ENCODE measurements at regions not wholly inside any gene's neighbourhood (a gene's known extent, or its start where the extent isn't known, plus 50 kb on each side); places are given as distances from the start of the nearest gene placed in this dataset.

DNA sequence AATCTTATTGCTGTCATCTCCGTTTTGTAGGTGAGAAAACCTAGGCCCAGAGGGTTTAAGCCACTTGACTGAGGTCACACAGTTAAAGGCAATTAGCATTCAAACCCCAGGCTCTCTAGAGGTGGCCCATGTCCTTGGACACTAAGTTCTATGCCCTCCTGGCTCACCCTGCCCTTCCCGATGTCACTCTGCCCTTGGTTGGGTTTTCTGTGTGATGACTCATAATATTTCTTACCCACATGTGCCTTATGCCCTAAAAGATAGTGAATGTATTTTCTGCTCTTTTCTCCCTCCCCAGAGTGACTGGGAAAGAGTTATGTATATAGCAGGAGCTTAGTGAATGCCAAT is 174.5 kb upstream of the PITX1 start:
- no peak for DNase-seq (ENCODE audit: low spot score)
- Mint-ChIP-seq H3K27ac (no peak overlapping the region), H3K4me1 (ENCODE audit: low read depth) (no peaks in the 10 kb centered on the region), H3K4me3 (ENCODE audit: low read depth) (no peak overlapping the region), H3K36me3 (ENCODE audit: low read depth) (no peaks in the 10 kb centered on the region), H3K9me3 (peaks cover 6% of the 10 kb centered on the region), H3K27me3 (ENCODE audit: low read depth) (no peaks in the 10 kb centered on the region)
- intact Hi-C loops (cut with micrococcal nuclease): no loop called here

GRCh38 chr5:135207866-135208265 is 173.8 kb upstream of the PITX1 start:
- Mint-ChIP-seq H3K36me3 (ENCODE audit: low read depth) (no peaks in the 10 kb centered on the region), H3K4me3 (ENCODE audit: low read depth) (no peak overlapping the region), H3K27ac (no peak overlapping the region), H3K27me3 (ENCODE audit: low read depth) (peaks cover 2% of the 10 kb centered on the region), H3K9me3 (peaks cover 13% of the 10 kb centered on the region), H3K4me1 (ENCODE audit: low read depth) (no peaks in the 10 kb centered on the region)
- intact Hi-C loops (cut with micrococcal nuclease): no loop called here
- no peak for DNase-seq (ENCODE audit: low spot score)

GRCh38 chr5:135206862-135207261 is 172.8 kb upstream of the PITX1 start:
- no peak overlapping the region for H3K27ac Mint-ChIP-seq
- no peak for DNase-seq (ENCODE audit: low spot score)
- peaks cover 22% of the 10 kb centered on the region for H3K9me3 Mint-ChIP-seq
- intact Hi-C loops (cut with micrococcal nuclease): no loop called here
- peaks cover 9% of the 10 kb centered on the region for H3K27me3 Mint-ChIP-seq (ENCODE audit: low read depth)
- H3K4me3 Mint-ChIP-seq (ENCODE audit: low read depth): no peak overlapping the region
- H3K36me3 Mint-ChIP-seq (ENCODE audit: low read depth): no peaks in the 10 kb centered on the region
- no peaks in the 10 kb centered on the region for H3K4me1 Mint-ChIP-seq (ENCODE audit: low read depth)

DNA sequence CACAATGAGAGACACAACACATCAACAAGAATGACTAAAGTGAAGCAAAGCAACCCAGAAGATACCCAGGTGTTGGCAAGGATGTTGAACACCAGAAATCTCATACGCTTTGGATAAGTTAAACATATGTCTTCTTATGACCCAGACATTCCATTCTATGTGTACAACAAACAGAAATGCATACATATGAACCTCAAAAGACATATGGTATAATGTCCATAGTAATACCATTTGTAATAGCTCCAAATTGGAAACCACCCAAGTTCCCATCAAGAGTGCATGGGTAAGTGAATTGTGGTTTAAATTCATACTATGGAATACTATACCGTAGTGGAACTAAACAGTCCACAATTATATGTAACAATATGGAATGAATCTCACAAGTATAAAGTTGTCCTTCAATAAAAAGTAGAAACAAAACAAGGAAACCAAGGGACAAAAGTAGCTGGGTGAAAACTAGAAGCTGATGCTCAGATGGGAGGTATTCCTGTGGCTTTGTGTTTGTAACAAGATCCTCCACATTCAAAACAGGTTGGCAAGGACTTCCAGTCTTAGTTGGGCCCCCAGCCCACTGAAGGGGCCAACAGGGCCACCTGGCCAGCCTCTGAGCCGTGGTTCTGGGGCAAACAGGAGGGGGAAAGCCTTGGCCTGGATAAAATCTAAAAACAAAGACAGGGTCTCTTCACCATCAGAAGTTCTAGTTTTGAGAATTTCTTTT is 171.8 kb upstream of the PITX1 start:
- H3K27me3 Mint-ChIP-seq (ENCODE audit: low read depth): peaks cover 10% of the 10 kb centered on the region
- H3K36me3 Mint-ChIP-seq (ENCODE audit: low read depth): no peaks in the 10 kb centered on the region
- intact Hi-C loops (cut with micrococcal nuclease): no loop called here
- peaks cover 22% of the 10 kb centered on the region for H3K9me3 Mint-ChIP-seq
- no peak overlapping the region for H3K4me3 Mint-ChIP-seq (ENCODE audit: low read depth)
- no peaks in the 10 kb centered on the region for H3K4me1 Mint-ChIP-seq (ENCODE audit: low read depth)
- DNase-seq (ENCODE audit: low spot score): no peak
- H3K27ac Mint-ChIP-seq: no peak overlapping the region

DNA sequence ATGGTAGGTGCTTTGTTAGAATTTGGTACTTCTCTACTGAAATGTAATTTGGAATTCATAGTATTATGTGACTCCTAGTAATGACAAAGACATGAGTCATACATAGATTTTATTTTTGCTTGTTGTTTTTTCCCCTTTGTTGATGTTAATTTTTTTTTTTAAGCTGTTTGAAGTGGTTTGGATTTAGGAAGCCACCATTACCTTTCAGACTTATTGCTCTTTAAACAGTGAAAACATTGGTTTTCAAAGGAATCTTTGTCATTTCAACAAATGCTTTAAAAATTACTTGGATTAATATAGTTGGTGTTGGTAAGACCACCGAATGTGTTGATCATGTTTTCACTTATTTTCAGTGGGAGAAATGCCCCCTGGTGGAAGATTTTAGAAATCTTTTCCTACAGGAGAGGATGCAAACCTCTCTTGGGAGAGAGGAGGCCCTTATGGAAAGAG is 170.1 kb upstream of the PITX1 start:
- no peak overlapping the region for H3K27ac Mint-ChIP-seq

GRCh38 chr5:135203593-135204036 is 169.6 kb upstream of the PITX1 start:
- no peaks in the 10 kb centered on the region for H3K4me1 Mint-ChIP-seq (ENCODE audit: low read depth)
- no peaks in the 10 kb centered on the region for H3K36me3 Mint-ChIP-seq (ENCODE audit: low read depth)
- DNase-seq (ENCODE audit: low spot score): no peak

More for the DNA sequence above, 170.1 kb upstream of the PITX1 start:
- Mint-ChIP-seq H3K27me3 (ENCODE audit: low read depth) (peaks cover 25% of the 10 kb centered on the region), H3K4me1 (ENCODE audit: low read depth) (no peaks in the 10 kb centered on the region), H3K4me3 (ENCODE audit: low read depth) (no peak overlapping the region), H3K9me3 (peaks cover 22% of the 10 kb centered on the region), H3K36me3 (ENCODE audit: low read depth) (no peaks in the 10 kb centered on the region)
- DNase-seq (ENCODE audit: low spot score): no peak
- intact Hi-C loops (cut with micrococcal nuclease): no loop called here

DNA sequence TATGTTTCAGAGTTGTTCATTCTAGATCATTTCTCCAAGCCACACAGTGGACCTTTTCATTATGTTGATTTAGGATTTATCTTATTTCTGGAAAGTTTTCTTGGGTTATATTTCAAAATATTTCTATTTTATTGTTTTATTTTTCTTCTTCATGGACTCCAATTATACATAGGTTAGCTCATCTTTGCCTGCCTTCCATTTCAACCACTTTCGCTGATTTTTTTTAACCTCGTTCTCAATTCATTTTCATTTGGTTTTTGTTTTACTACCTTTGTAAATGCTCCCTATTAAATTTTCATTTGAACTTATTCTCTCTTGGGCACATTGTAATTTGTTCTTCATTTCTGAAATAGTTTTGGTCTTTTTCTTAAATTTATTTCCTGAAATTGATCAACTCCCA is 169.0 kb upstream of the PITX1 start:
- Mint-ChIP-seq H3K9me3 (peaks cover 22% of the 10 kb centered on the region), H3K4me1 (ENCODE audit: low read depth) (no peaks in the 10 kb centered on the region), H3K4me3 (ENCODE audit: low read depth) (no peak overlapping the region), H3K27ac (no peak overlapping the region), H3K36me3 (ENCODE audit: low read depth) (no peaks in the 10 kb centered on the region), H3K27me3 (ENCODE audit: low read depth) (peaks cover 35% of the 10 kb centered on the region)
- no peak for DNase-seq (ENCODE audit: low spot score)
- intact Hi-C loops (cut with micrococcal nuclease): no loop called here

More at GRCh38 chr5:135203593-135204036, 169.6 kb upstream of the PITX1 start:
- Mint-ChIP-seq H3K9me3 (peaks cover 22% of the 10 kb centered on the region), H3K27me3 (ENCODE audit: low read depth) (peaks cover 30% of the 10 kb centered on the region), H3K27ac (no peak overlapping the region), H3K4me3 (ENCODE audit: low read depth) (no peak overlapping the region)
- intact Hi-C loops (cut with micrococcal nuclease): no loop called here

GRCh38 chr5:135199919-135200318 is 165.9 kb upstream of the PITX1 start:
- Mint-ChIP-seq H3K4me3 (ENCODE audit: low read depth) (no peak overlapping the region), H3K9me3 (peaks cover 22% of the 10 kb centered on the region), H3K27me3 (ENCODE audit: low read depth) (peaks cover 48% of the 10 kb centered on the region), H3K27ac (no peak overlapping the region), H3K4me1 (ENCODE audit: low read depth) (no peaks in the 10 kb centered on the region), H3K36me3 (ENCODE audit: low read depth) (no peaks in the 10 kb centered on the region)
- intact Hi-C loops (cut with micrococcal nuclease): no loop called here
- no peak for DNase-seq (ENCODE audit: low spot score)

- Mint-ChIP-seq H3K27me3 (ENCODE audit: low read depth) (peaks cover 59% of the 10 kb centered on the region), H3K36me3 (ENCODE audit: low read depth) (no peaks in the 10 kb centered on the region), H3K9me3 (no peaks in the 10 kb centered on the region), H3K27ac (no peak overlapping the region), H3K4me3 (ENCODE audit: low read depth) (no peak overlapping the region), H3K4me1 (ENCODE audit: low read depth) (no peaks in the 10 kb centered on the region)
- intact Hi-C loops (cut with micrococcal nuclease): no loop called here
- DNase-seq (ENCODE audit: low spot score): no peak
Measured at GRCh38 chr5:135196483-135196882, 162.5 kb upstream of the PITX1 start.

GRCh38 chr5:135195270-135195608 is 161.2 kb upstream of the PITX1 start:
- Mint-ChIP-seq H3K27ac (no peak overlapping the region), H3K36me3 (ENCODE audit: low read depth) (no peaks in the 10 kb centered on the region), H3K27me3 (ENCODE audit: low read depth) (peaks cover 63% of the 10 kb centered on the region), H3K4me3 (ENCODE audit: low read depth) (no peak overlapping the region), H3K9me3 (no peaks in the 10 kb centered on the region), H3K4me1 (ENCODE audit: low read depth) (no peaks in the 10 kb centered on the region)
- no peak for DNase-seq (ENCODE audit: low spot score)
- intact Hi-C loops (cut with micrococcal nuclease): no loop called here

DNA sequence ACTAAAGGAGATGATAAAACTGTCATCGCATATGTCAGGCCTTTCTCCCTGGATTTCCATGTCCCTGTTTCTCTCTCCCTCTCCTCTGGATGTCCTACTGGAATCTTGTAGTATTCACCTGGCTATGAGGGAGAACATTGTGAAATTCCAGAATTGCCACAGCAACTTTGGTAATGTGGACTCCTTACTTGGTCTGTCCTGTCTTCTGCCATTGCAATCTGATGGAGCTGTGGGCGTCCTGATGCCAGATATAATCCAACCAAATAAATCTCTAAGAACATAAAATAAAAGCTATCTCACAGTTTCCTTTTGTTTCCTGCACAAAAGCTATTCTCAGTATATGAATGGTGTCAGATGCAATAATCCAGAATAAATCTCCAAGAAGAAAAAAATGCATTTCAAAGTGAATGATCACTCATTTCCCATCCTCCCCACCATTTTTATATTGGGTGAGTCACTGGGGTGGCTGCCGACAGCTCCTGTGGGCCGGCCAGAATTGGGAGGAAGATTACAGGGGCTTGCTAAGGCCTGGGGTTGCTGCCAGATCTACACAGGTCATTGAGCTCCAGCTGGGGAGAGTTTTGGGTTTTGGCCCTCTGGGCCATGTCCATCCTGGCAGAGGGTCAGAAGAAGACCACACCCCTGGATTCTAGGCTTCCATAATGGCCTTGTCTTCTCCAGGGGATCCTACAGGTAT is 160.7 kb upstream of the PITX1 start:
- Mint-ChIP-seq H3K27ac (no peak overlapping the region), H3K36me3 (ENCODE audit: low read depth) (no peaks in the 10 kb centered on the region), H3K27me3 (ENCODE audit: low read depth) (peaks cover 60% of the 10 kb centered on the region), H3K9me3 (no peaks in the 10 kb centered on the region), H3K4me3 (ENCODE audit: low read depth) (no peak overlapping the region), H3K4me1 (ENCODE audit: low read depth) (no peaks in the 10 kb centered on the region)
- intact Hi-C loops (cut with micrococcal nuclease): no loop called here
- DNase-seq (ENCODE audit: low spot score): no peak

DNA sequence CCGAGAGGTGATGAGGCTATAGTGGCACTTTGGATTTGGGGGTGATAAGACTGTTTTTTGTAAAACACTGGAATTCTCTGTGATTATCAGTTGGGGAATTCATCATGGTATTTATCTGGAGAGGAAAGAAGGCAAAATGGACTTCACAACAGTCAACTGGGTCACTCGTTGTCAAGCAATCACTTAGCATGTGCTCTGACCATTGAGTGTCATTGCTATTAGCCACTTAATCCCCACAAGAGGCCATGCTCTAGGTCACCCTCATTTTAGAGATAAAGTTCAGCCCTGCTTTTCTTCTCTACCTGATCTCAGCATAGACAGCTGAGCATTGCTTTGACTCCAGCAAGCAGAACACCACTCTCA is 160.1 kb upstream of the PITX1 start:
- no peak for DNase-seq (ENCODE audit: low spot score)
- Mint-ChIP-seq H3K9me3 (no peaks in the 10 kb centered on the region), H3K4me1 (ENCODE audit: low read depth) (no peaks in the 10 kb centered on the region), H3K27ac (no peak overlapping the region), H3K27me3 (ENCODE audit: low read depth) (peaks cover 60% of the 10 kb centered on the region), H3K36me3 (ENCODE audit: low read depth) (no peaks in the 10 kb centered on the region), H3K4me3 (ENCODE audit: low read depth) (no peak overlapping the region)
- intact Hi-C loops (cut with micrococcal nuclease): no loop called here

- H3K27me3 Mint-ChIP-seq (ENCODE audit: low read depth): peaks cover 58% of the 10 kb centered on the region
Measured at GRCh38 chr5:135193213-135194125, 159.4 kb upstream of the PITX1 start.

More at GRCh38 chr5:135193213-135194125, 159.4 kb upstream of the PITX1 start:
- Mint-ChIP-seq H3K9me3 (no peaks in the 10 kb centered on the region), H3K27ac (no peak overlapping the region), H3K36me3 (ENCODE audit: low read depth) (no peaks in the 10 kb centered on the region), H3K4me1 (ENCODE audit: low read depth) (no peaks in the 10 kb centered on the region), H3K4me3 (ENCODE audit: low read depth) (no peak overlapping the region)
- DNase-seq (ENCODE audit: low spot score): no peak
- intact Hi-C loops (cut with micrococcal nuclease): no loop called here

Data from activated T-helper 2 cell treated with anti-CD3 and anti-CD28 coated beads, Interferon-gamma antibody, Interleukin-2, Interleukin-4, amounts not matched to agents 10 μg/mL and 5 μg/mL and 100 μg/mL, durations not matched to agents 14 hours and 24 hours and 36 hours (primary cell).